Ovary (tissue), 3 donors: ENCODE measurements at regions not wholly inside any gene's neighbourhood (a gene's known extent, or its start where the extent isn't known, plus 50 kb on each side); places are given as distances from the start of the nearest gene placed in this dataset.

Experiments used
- POLR2A ChIP-seq: fragments of 450-650 bp; IDR thresholded peaks from one replicate; pipeline ENCODE4 v1.6.1; 2017; ENCODE audit warnings: antibody characterized with exemption, mild to moderate bottlenecking, moderate library complexity
- TF ChIP-seq, protein P1 (sequence below), 3 donors: fragments of 450-650 bp in 2 of 3; fragments of 200-600 bp in 1 of 3; IDR thresholded peaks; one replicate each; pipeline versions ENCODE4 v1.5.1 to v1.8.0; 2016 to 2022; ENCODE audit warnings: antibody characterized with exemption in 3 of 3, mild to moderate bottlenecking in 1 of 3
- donor health status: DM: no; HTN: no; CAD: no.

DNA sequence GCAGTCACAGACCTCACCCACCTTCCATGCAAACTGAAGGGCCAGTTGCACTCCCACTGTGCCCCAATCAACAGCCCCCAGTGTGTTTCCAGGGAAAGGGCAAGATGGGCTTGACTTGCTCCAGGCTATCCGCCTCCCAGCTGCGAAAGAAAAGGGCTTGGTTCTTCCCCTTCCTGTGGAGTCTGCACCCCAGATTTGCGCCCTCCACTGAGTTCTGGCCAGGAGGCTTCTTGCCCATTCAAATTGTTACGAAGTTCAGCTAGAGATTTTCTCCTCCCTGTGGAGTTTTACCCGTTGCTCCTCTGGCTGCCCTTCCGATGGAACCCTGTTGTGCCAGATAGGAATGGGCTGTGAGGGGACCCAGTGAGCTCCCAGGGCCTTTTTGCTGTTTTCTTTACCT lies 1096.9 kb upstream of the ALCAM start:
- TF ChIP-seq, protein P1, sequence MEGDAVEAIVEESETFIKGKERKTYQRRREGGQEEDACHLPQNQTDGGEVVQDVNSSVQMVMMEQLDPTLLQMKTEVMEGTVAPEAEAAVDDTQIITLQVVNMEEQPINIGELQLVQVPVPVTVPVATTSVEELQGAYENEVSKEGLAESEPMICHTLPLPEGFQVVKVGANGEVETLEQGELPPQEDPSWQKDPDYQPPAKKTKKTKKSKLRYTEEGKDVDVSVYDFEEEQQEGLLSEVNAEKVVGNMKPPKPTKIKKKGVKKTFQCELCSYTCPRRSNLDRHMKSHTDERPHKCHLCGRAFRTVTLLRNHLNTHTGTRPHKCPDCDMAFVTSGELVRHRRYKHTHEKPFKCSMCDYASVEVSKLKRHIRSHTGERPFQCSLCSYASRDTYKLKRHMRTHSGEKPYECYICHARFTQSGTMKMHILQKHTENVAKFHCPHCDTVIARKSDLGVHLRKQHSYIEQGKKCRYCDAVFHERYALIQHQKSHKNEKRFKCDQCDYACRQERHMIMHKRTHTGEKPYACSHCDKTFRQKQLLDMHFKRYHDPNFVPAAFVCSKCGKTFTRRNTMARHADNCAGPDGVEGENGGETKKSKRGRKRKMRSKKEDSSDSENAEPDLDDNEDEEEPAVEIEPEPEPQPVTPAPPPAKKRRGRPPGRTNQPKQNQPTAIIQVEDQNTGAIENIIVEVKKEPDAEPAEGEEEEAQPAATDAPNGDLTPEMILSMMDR (IDR thresholded peaks at IDR 0.05) = no peak
- no peak for TF ChIP-seq POLR2A
